ENCODE measurements at regions not wholly inside any gene's neighbourhood (a gene's known extent, or its start where the extent isn't known, plus 50 kb on each side); places are given as distances from the start of the nearest gene placed in this dataset.

GRCh38 chr2:72037261-72037666 lies 110.4 kb downstream of the CYP26B1 start:
- no peaks in the 10 kb centered on the region; the same call in 2 of the 3 replicates for H3K4me1 Mint-ChIP-seq
- no peak overlapping the region for H3K4me2 ChIP-seq
- H3K9me3 Mint-ChIP-seq, result peaks cover 3% of the 10 kb centered on the region; the same call in 2 of the 3 replicates
- no peak; the same call in 2 of the 3 replicates for ATAC-seq
- H3F3A ChIP-seq (replicated peaks; ENCODE audit: low read depth), result no peaks in the 10 kb centered on the region
- H3K9me2 ChIP-seq (ENCODE audit: insufficient read depth), result no peaks in the 10 kb centered on the region
- no peaks in the 10 kb centered on the region for H3K27me3 ChIP-seq (ENCODE audit: insufficient read depth)
- no peaks in the 10 kb centered on the region for H3K4me1 ChIP-seq (ENCODE audit: insufficient read depth)
- H3K79me2 ChIP-seq (replicated peaks; ENCODE audit: insufficient read depth), result no peaks in the 10 kb centered on the region
- TF ChIP-seq STAT1 (IDR thresholded peaks at IDR 0.05; ENCODE audit: unreplicated experiment), result no peak
- TF ChIP-seq ZNF114 (CRISPR knock-in tag; IDR thresholded peaks at IDR 0.05), result no peak
- no peak for TF ChIP-seq ETS1 (IDR thresholded peaks at IDR 0.05)
- no peak for TF ChIP-seq CREB1 (CRISPR knock-in tag; IDR thresholded peaks at IDR 0.05; ENCODE audit: low read depth)
- no peak for TF ChIP-seq JUNB (IDR thresholded peaks at IDR 0.05; ENCODE audit: unreplicated experiment)
- no peak for TF ChIP-seq ZNF331 (CRISPR knock-in tag; IDR thresholded peaks at IDR 0.05; ENCODE audit: low read depth)
- TF ChIP-seq ZNF462 (CRISPR knock-in tag; IDR thresholded peaks at IDR 0.05), result no peak
- no peak for TF ChIP-seq EZH2phosphoT487 (IDR thresholded peaks at IDR 0.05; ENCODE audit: unreplicated experiment)
- TF ChIP-seq EZH2 (IDR thresholded peaks at IDR 0.05; ENCODE audit: low read depth, unreplicated experiment), result no peak
- no peak for TF ChIP-seq CTCF (conservative IDR thresholded peaks at IDR 0.05; ENCODE audit: low read depth in 2 of 2)
- no peak for TF ChIP-seq POLR2AphosphoS5 (IDR thresholded peaks at IDR 0.05; ENCODE audit: low read depth)
- TF ChIP-seq NANOG (IDR thresholded peaks at IDR 0.05; ENCODE audit: borderline replicate concordance), result no peak
- no peak for TF ChIP-seq REST (IDR thresholded peaks at IDR 0.05; ENCODE audit: unreplicated experiment)
- peaks cover 4% of the 10 kb centered on the region for H3K27me3 Mint-ChIP-seq (ENCODE audit: insufficient read depth, low read depth, poor library complexity)
- no peaks in the 10 kb centered on the region for H4K20me1 ChIP-seq (replicated peaks; ENCODE audit: insufficient read depth)
- no peak overlapping the region for H3K27ac Mint-ChIP-seq
- H3K4me3 Mint-ChIP-seq, result no peak overlapping the region
- no peak overlapping the region for H3K4me3 ChIP-seq
- no peaks in the 10 kb centered on the region for H3K36me3 ChIP-seq (ENCODE audit: insufficient read depth)
- H3K27ac ChIP-seq (ENCODE audit: low read depth), result no peak overlapping the region
- no peak overlapping the region for H2AFZ ChIP-seq
- no peaks in the 10 kb centered on the region for H3K36me3 Mint-ChIP-seq (ENCODE audit: low read depth)
- DNase-seq (ENCODE audit: low spot score), result no peak
